Stimulated activated naive B cell treated with anti-CD40 and anti-IgM and Interleukin-4, amounts not matched to agents 10 μg/mL and 1 μg/mL and 100 μg/mL, for 72 hours (primary cell): ENCODE measurements at regions not wholly inside any gene's neighbourhood (a gene's known extent, or its start where the extent isn't known, plus 50 kb on each side); places are given as distances from the start of the nearest gene placed in this dataset.
"Not testable (repeated sequence)": the region's sequence is repeated elsewhere in the genome, so short reads cannot be mapped to it uniquely, and the experiment has no call there.

Experiments
- ATAC-seq, 2 donors: fragments of 150-1000 bp; cut with Tn5 transposase; replicated peaks; 2 replicates each; pipeline ENCODE4 v1.10.0; 2021; ENCODE audit warnings: moderate library complexity in 1 of 2
- DNase-seq: peaks from one replicate; pipeline ENCODE4 v3.0.0; 2021
- H3K27ac Mint-ChIP-seq: one replicate; pipeline ENCODE4 v1.8.0; 2022; ENCODE audit warnings: mild to moderate bottlenecking, mixed read lengths
- H3K27me3 Mint-ChIP-seq, 2 donors: one replicate each; pipeline ENCODE4 v1.8.0; 2022; ENCODE audit warnings: mixed read lengths in 2 of 2
- H3K36me3 Mint-ChIP-seq, 2 donors: one replicate each; pipeline ENCODE4 v1.8.0; 2022; ENCODE audit warnings: mixed read lengths in 2 of 2, mild to moderate bottlenecking in 1 of 2
- H3K4me1 Mint-ChIP-seq, 2 donors: one replicate each; pipeline ENCODE4 v1.8.0; 2022; ENCODE audit warnings: mixed read lengths in 2 of 2, mild to moderate bottlenecking in 1 of 2
- H3K4me3 Mint-ChIP-seq, 2 donors: one replicate each; pipeline ENCODE4 v1.8.0; 2022; ENCODE audit warnings: mild to moderate bottlenecking in 2 of 2, mixed read lengths in 2 of 2, moderate library complexity in 1 of 2
- H3K9me3 Mint-ChIP-seq, 2 donors: one replicate each; pipeline ENCODE4 v1.8.0; 2022; ENCODE audit warnings: mixed read lengths in 2 of 2, mild to moderate bottlenecking in 1 of 2

- peaks cover 0 to 13% of the 10 kb centered on the region in 2 donors for H3K27me3 Mint-ChIP-seq
- no peak for ATAC-seq
- H3K36me3 Mint-ChIP-seq, result peaks cover 0 to 4% of the 10 kb centered on the region in 2 donors
- no peak for DNase-seq
- H3K27ac Mint-ChIP-seq, result no peak overlapping the region
- no peak overlapping the region for H3K4me3 Mint-ChIP-seq
- H3K4me1 Mint-ChIP-seq, result no peaks in the 10 kb centered on the region
- H3K9me3 Mint-ChIP-seq, result peaks cover 11 to 16% of the 10 kb centered on the region in 2 donors
Observed at GRCh38 chr1:209199822-209200221, 383.7 kb upstream of the CAMK1G start.

- H3K4me1 Mint-ChIP-seq, DNase-seq, H3K9me3 Mint-ChIP-seq, H3K4me3 Mint-ChIP-seq, H3K36me3 Mint-ChIP-seq, H3K27ac Mint-ChIP-seq, ATAC-seq: not testable (repeated sequence)
- H3K27me3 Mint-ChIP-seq, result peaks cover 15 to 34% of the 10 kb centered on the region in 2 donors
Observed at GRCh38 chr1:209202321-209202720, 381.2 kb upstream of the CAMK1G start.

- H3K27ac Mint-ChIP-seq, result no peak overlapping the region
- DNase-seq (no peak), ATAC-seq (no peak)
- peaks cover 0 to 6% of the 10 kb centered on the region in 2 donors for H3K4me1 Mint-ChIP-seq
- H3K9me3 Mint-ChIP-seq, result peaks cover 0 to 1% of the 10 kb centered on the region in 2 donors
- H3K4me3 Mint-ChIP-seq, result no peak overlapping the region
- H3K36me3 Mint-ChIP-seq, result no peaks in the 10 kb centered on the region
- H3K27me3 Mint-ChIP-seq, result peaks cover 22 to 36% of the 10 kb centered on the region in 2 donors
Observed at GRCh38 chr1:209202830-209203532, 380.5 kb upstream of the CAMK1G start.

- Mint-ChIP-seq H3K27me3 (peaks cover 23 to 36% of the 10 kb centered on the region in 2 donors), H3K9me3 (peaks cover 0 to 1% of the 10 kb centered on the region in 2 donors), H3K27ac (no peak overlapping the region), H3K36me3 (no peaks in the 10 kb centered on the region), H3K4me1 (peaks cover 0 to 6% of the 10 kb centered on the region in 2 donors), H3K4me3 (no peak overlapping the region)
- DNase-seq, result no peak
- no peak for ATAC-seq
Observed at GRCh38 chr1:209203533-209203895, 380.0 kb upstream of the CAMK1G start.

- Mint-ChIP-seq H3K36me3 (no peaks in the 10 kb centered on the region), H3K4me1 (peaks cover 0 to 6% of the 10 kb centered on the region in 2 donors), H3K4me3 (no peak overlapping the region), H3K27ac (no peak overlapping the region), H3K27me3 (peaks cover 33 to 35% of the 10 kb centered on the region in 2 donors), H3K9me3 (peaks cover 0 to under 1% of the 10 kb centered on the region in 2 donors)
- ATAC-seq (no peak), DNase-seq (no peak)
Observed at GRCh38 chr1:209205039-209205438, 378.5 kb upstream of the CAMK1G start.

GRCh38 chr1:209207126-209207700, 376.3 kb upstream of the CAMK1G start:
- Mint-ChIP-seq H3K9me3 (no peaks in the 10 kb centered on the region), H3K4me3 (peak overlapping the region in 1 of 2 donors; percentile 15), H3K27ac (no peak overlapping the region), H3K36me3 (no peaks in the 10 kb centered on the region), H3K4me1 (peaks cover 0 to 6% of the 10 kb centered on the region in 2 donors), H3K27me3 (peaks cover 35 to 44% of the 10 kb centered on the region in 2 donors)
- DNase-seq (no peak), ATAC-seq (no peak)

- no peaks in the 10 kb centered on the region for H3K36me3 Mint-ChIP-seq
- peaks cover 0 to 6% of the 10 kb centered on the region in 2 donors for H3K4me1 Mint-ChIP-seq
- peak; percentile 55 to 63 for ATAC-seq
- H3K4me3 Mint-ChIP-seq, result peak overlapping the region in 1 of 2 donors; percentile 15
- H3K9me3 Mint-ChIP-seq, result no peaks in the 10 kb centered on the region
- peaks cover 40 to 44% of the 10 kb centered on the region in 2 donors for H3K27me3 Mint-ChIP-seq
- no peak overlapping the region for H3K27ac Mint-ChIP-seq
- no peak for DNase-seq
Observed at GRCh38 chr1:209207701-209208286, 375.7 kb upstream of the CAMK1G start.

GRCh38 chr1:209208648-209209047, 374.9 kb upstream of the CAMK1G start:
- DNase-seq, result no peak
- Mint-ChIP-seq H3K36me3 (no peaks in the 10 kb centered on the region), H3K4me3 (no peak overlapping the region), H3K27me3 (peaks cover 41 to 44% of the 10 kb centered on the region in 2 donors), H3K9me3 (no peaks in the 10 kb centered on the region), H3K4me1 (peaks cover 0 to 6% of the 10 kb centered on the region in 2 donors), H3K27ac (no peak overlapping the region)
- no peak for ATAC-seq

- Mint-ChIP-seq H3K4me1 (no peaks in the 10 kb centered on the region), H3K4me3 (no peak overlapping the region), H3K27ac (no peak overlapping the region), H3K9me3 (peaks cover 7 to 15% of the 10 kb centered on the region in 2 donors), H3K36me3 (no peaks in the 10 kb centered on the region), H3K27me3 (peaks cover 19 to 22% of the 10 kb centered on the region in 2 donors)
- no peak for ATAC-seq
- DNase-seq, result no peak
Observed at GRCh38 chr1:209213989-209214388, 369.5 kb upstream of the CAMK1G start.

GRCh38 chr1:209215826-209216225, 367.7 kb upstream of the CAMK1G start:
- Mint-ChIP-seq H3K4me3 (no peak overlapping the region), H3K27me3 (peaks cover 9 to 12% of the 10 kb centered on the region in 2 donors), H3K9me3 (peaks cover 7 to 15% of the 10 kb centered on the region in 2 donors), H3K27ac (no peak overlapping the region), H3K4me1 (no peaks in the 10 kb centered on the region), H3K36me3 (no peaks in the 10 kb centered on the region)
- DNase-seq (no peak), ATAC-seq (no peak)

- no peak overlapping the region for H3K27ac Mint-ChIP-seq
- no peaks in the 10 kb centered on the region for H3K4me1 Mint-ChIP-seq
- H3K4me3 Mint-ChIP-seq, result no peak overlapping the region
- ATAC-seq, result no peak
- peaks cover 7 to 15% of the 10 kb centered on the region in 2 donors for H3K9me3 Mint-ChIP-seq
- DNase-seq, result no peak
- no peaks in the 10 kb centered on the region for H3K36me3 Mint-ChIP-seq
- peaks cover 5 to 12% of the 10 kb centered on the region in 2 donors for H3K27me3 Mint-ChIP-seq
Observed at GRCh38 chr1:209218113-209218512, 365.4 kb upstream of the CAMK1G start.

- no peak for ATAC-seq
- Mint-ChIP-seq H3K27me3 (peaks cover 5 to 10% of the 10 kb centered on the region in 2 donors), H3K4me1 (peaks cover 3 to 5% of the 10 kb centered on the region in 2 donors), H3K27ac (no peak overlapping the region), H3K9me3 (peaks cover 7 to 15% of the 10 kb centered on the region in 2 donors), H3K4me3 (no peak overlapping the region), H3K36me3 (no peaks in the 10 kb centered on the region)
- DNase-seq, result no peak
Observed at GRCh38 chr1:209218981-209219380, 364.5 kb upstream of the CAMK1G start.

- Mint-ChIP-seq H3K4me3 (no peak overlapping the region), H3K36me3 (no peaks in the 10 kb centered on the region), H3K27me3 (peaks cover 5 to 7% of the 10 kb centered on the region in 2 donors), H3K4me1 (peaks cover 3 to 5% of the 10 kb centered on the region in 2 donors), H3K9me3 (peaks cover 7 to 15% of the 10 kb centered on the region in 2 donors), H3K27ac (no peak overlapping the region)
- DNase-seq (no peak), ATAC-seq (no peak)
Observed at GRCh38 chr1:209219791-209220524, 363.6 kb upstream of the CAMK1G start.

GRCh38 chr1:209222826-209223225, 360.7 kb upstream of the CAMK1G start:
- H3K4me3 Mint-ChIP-seq, result no peak overlapping the region
- peaks cover 0 to 7% of the 10 kb centered on the region in 2 donors for H3K27me3 Mint-ChIP-seq
- DNase-seq (no peak), ATAC-seq (no peak)
- peaks cover 1 to 2% of the 10 kb centered on the region in 2 donors for H3K9me3 Mint-ChIP-seq
- H3K4me1 Mint-ChIP-seq, result peaks cover 3 to 5% of the 10 kb centered on the region in 2 donors
- no peak overlapping the region for H3K27ac Mint-ChIP-seq
- H3K36me3 Mint-ChIP-seq, result no peaks in the 10 kb centered on the region
